SU-DHL-6 (cell line): ENCODE measurements at regions not wholly inside any gene's neighbourhood (a gene's known extent, or its start where the extent isn't known, plus 50 kb on each side); places are given as distances from the start of the nearest gene placed in this dataset.

Source experiments
- H2AFZ ChIP-seq: fragments of 200-600 bp; sonication (generic); 2 replicates; pipeline ENCODE4 v1.6.1; 2014; ENCODE audit warnings: low read depth, mild to moderate bottlenecking, moderate library complexity, mixed read lengths, antibody characterized with exemption, low read length; ENCODE audit not compliant: severe bottlenecking
- H3F3A ChIP-seq: fragments of 200-600 bp; shearing (Covaris generic); 2 replicates; pipeline ENCODE4 v1.6.0; 2016; ENCODE audit warnings: antibody characterized with exemption, mild to moderate bottlenecking; ENCODE audit not compliant: insufficient read depth
- H3K27ac ChIP-seq: fragments of 200-600 bp; sonication (generic); 2 replicates; pipeline ENCODE4 v1.5.1; 2016; ENCODE audit warnings: low read depth, mild to moderate bottlenecking, low read length, moderate library complexity, mixed read lengths
- H3K27me3 ChIP-seq: fragments of 200-600 bp; sonication (generic), shearing (Covaris generic); 2 replicates; pipeline ENCODE4 v1.6.0; 2014; ENCODE audit warnings: mild to moderate bottlenecking, low read length
- H3K36me3 ChIP-seq: fragments of 200-600 bp; sonication (generic); 2 replicates; pipeline ENCODE4 v1.6.1; 2014; ENCODE audit warnings: mild to moderate bottlenecking, low read length, mixed read lengths
- H3K4me2 ChIP-seq: fragments of 300-600, 200-600 bp; shearing (Covaris generic), sonication (generic); 2 replicates; pipeline ENCODE4 v1.6.0; 2014; ENCODE audit warnings: low read length, low read depth, mild to moderate bottlenecking; ENCODE audit not compliant: poor library complexity, severe bottlenecking
- H3K4me3 ChIP-seq: fragments of 200-600 bp; sonication (generic); 2 replicates; pipeline ENCODE4 v1.5.1; 2014; ENCODE audit warnings: antibody characterized with exemption, low read length, mild to moderate bottlenecking, mixed read lengths; ENCODE audit not compliant: insufficient read depth, poor library complexity, severe bottlenecking
- H3K79me2 ChIP-seq: fragments of 200-600 bp; sonication (generic); 2 replicates; pipeline ENCODE4 v1.6.1; 2014; ENCODE audit warnings: mild to moderate bottlenecking, low read length, moderate library complexity; ENCODE audit not compliant: insufficient read depth
- H3K9ac ChIP-seq: fragments of 200-600 bp; sonication (generic); 2 replicates; pipeline ENCODE4 v1.7.0; 2014; ENCODE audit warnings: mild to moderate bottlenecking, low read length
- H3K9me2 ChIP-seq: fragments of 200-600 bp; sonication (generic); replicated peaks from 2 replicates; pipeline ENCODE4 v1.6.1; 2014; ENCODE audit warnings: low read length; ENCODE audit not compliant: insufficient read depth
- H3K9me3 ChIP-seq: fragments of 200-600 bp; sonication (generic); 2 replicates; pipeline ENCODE4 v1.6.1; 2014; ENCODE audit warnings: low read length, mixed read lengths; ENCODE audit not compliant: insufficient read depth
- H4K20me1 ChIP-seq: fragments of 200-600 bp; sonication (generic); 2 replicates; pipeline ENCODE4 v1.6.1; 2014; ENCODE audit warnings: low read depth, mild to moderate bottlenecking, antibody characterized with exemption, low read length, moderate library complexity, mixed read lengths
- CTCF ChIP-seq: fragments of 200-600 bp; sonication (generic); IDR thresholded peaks from one replicate; pipeline ENCODE4 v1.5.1; 2017; ENCODE audit warnings: antibody characterized with exemption, mild to moderate bottlenecking, low read length, moderate library complexity; ENCODE audit not compliant: insufficient read depth, poor library complexity, severe bottlenecking
- EZH2phosphoT487 ChIP-seq: fragments of 200-600 bp; sonication (generic), shearing (Covaris generic); conservative IDR thresholded peaks from 2 replicates; pipeline ENCODE4 v1.6.1; 2018; ENCODE audit warnings: mild to moderate bottlenecking, antibody characterized with exemption, low read length, moderate library complexity, mixed read lengths

GRCh38 chr6:21847711-21848480 is 254.3 kb downstream of the SOX4 start:
- Histone ChIP-seq H3K36me3 (no peaks in the 10 kb centered on the region), H3F3A (no peaks in the 10 kb centered on the region), H3K9ac (no peak overlapping the region), H3K9me3 (no peaks in the 10 kb centered on the region), H3K9me2 (no peaks in the 10 kb centered on the region), H3K4me2 (no peak overlapping the region), H3K79me2 (no peaks in the 10 kb centered on the region), H4K20me1 (no peaks in the 10 kb centered on the region), H2AFZ (no peak overlapping the region), H3K27ac (no peak overlapping the region), H3K4me3 (no peak overlapping the region), H3K27me3 (no peaks in the 10 kb centered on the region)
- TF ChIP-seq CTCF, result no peak
- no peak for TF ChIP-seq EZH2phosphoT487

GRCh38 chr6:21850691-21851090 is 257.1 kb downstream of the SOX4 start:
- Histone ChIP-seq H3K4me3 (no peak overlapping the region), H4K20me1 (no peaks in the 10 kb centered on the region), H3K27me3 (no peaks in the 10 kb centered on the region), H3K36me3 (no peaks in the 10 kb centered on the region), H3K9ac (no peak overlapping the region), H3K79me2 (no peaks in the 10 kb centered on the region), H2AFZ (no peak overlapping the region), H3K27ac (no peak overlapping the region), H3K9me3 (no peaks in the 10 kb centered on the region), H3K4me2 (no peak overlapping the region), H3F3A (no peaks in the 10 kb centered on the region), H3K9me2 (no peaks in the 10 kb centered on the region)
- TF ChIP-seq CTCF (no peak), EZH2phosphoT487 (no peak)

- no peaks in the 10 kb centered on the region for H3K36me3 ChIP-seq
- no peak overlapping the region for H3K27ac ChIP-seq
- H3K27me3 ChIP-seq, result no peaks in the 10 kb centered on the region
- no peak overlapping the region for H3K4me3 ChIP-seq
- no peak overlapping the region for H2AFZ ChIP-seq
- TF ChIP-seq CTCF, result no peak
- no peak for TF ChIP-seq EZH2phosphoT487
- no peaks in the 10 kb centered on the region for H3F3A ChIP-seq
- H3K79me2 ChIP-seq, result no peaks in the 10 kb centered on the region
- H3K9ac ChIP-seq, result no peak overlapping the region
- H3K9me2 ChIP-seq, result no peaks in the 10 kb centered on the region
- no peak overlapping the region for H3K4me2 ChIP-seq
- H4K20me1 ChIP-seq, result no peaks in the 10 kb centered on the region
- H3K9me3 ChIP-seq, result no peaks in the 10 kb centered on the region
These were observed 262.4 kb downstream of the SOX4 start for GRCh38 chr6:21855811-21856455.
